SU-DHL-6 (cell line): ENCODE measurements at regions not wholly inside any gene's neighbourhood (a gene's known extent, or its start where the extent isn't known, plus 50 kb on each side); places are given as distances from the start of the nearest gene placed in this dataset.

Source experiments
- H2AFZ ChIP-seq: fragments of 200-600 bp; sonication (generic); 2 replicates; pipeline ENCODE4 v1.6.1; 2014; ENCODE audit warnings: low read depth, mild to moderate bottlenecking, moderate library complexity, mixed read lengths, antibody characterized with exemption, low read length; ENCODE audit not compliant: severe bottlenecking
- H3F3A ChIP-seq: fragments of 200-600 bp; shearing (Covaris generic); 2 replicates; pipeline ENCODE4 v1.6.0; 2016; ENCODE audit warnings: antibody characterized with exemption, mild to moderate bottlenecking; ENCODE audit not compliant: insufficient read depth
- H3K27ac ChIP-seq: fragments of 200-600 bp; sonication (generic); 2 replicates; pipeline ENCODE4 v1.5.1; 2016; ENCODE audit warnings: low read depth, mild to moderate bottlenecking, low read length, moderate library complexity, mixed read lengths
- H3K27me3 ChIP-seq: fragments of 200-600 bp; sonication (generic), shearing (Covaris generic); 2 replicates; pipeline ENCODE4 v1.6.0; 2014; ENCODE audit warnings: mild to moderate bottlenecking, low read length
- H3K36me3 ChIP-seq: fragments of 200-600 bp; sonication (generic); 2 replicates; pipeline ENCODE4 v1.6.1; 2014; ENCODE audit warnings: mild to moderate bottlenecking, low read length, mixed read lengths
- H3K4me2 ChIP-seq: fragments of 300-600, 200-600 bp; shearing (Covaris generic), sonication (generic); 2 replicates; pipeline ENCODE4 v1.6.0; 2014; ENCODE audit warnings: low read length, low read depth, mild to moderate bottlenecking; ENCODE audit not compliant: poor library complexity, severe bottlenecking
- H3K4me3 ChIP-seq: fragments of 200-600 bp; sonication (generic); 2 replicates; pipeline ENCODE4 v1.5.1; 2014; ENCODE audit warnings: antibody characterized with exemption, low read length, mild to moderate bottlenecking, mixed read lengths; ENCODE audit not compliant: insufficient read depth, poor library complexity, severe bottlenecking
- H3K79me2 ChIP-seq: fragments of 200-600 bp; sonication (generic); 2 replicates; pipeline ENCODE4 v1.6.1; 2014; ENCODE audit warnings: mild to moderate bottlenecking, low read length, moderate library complexity; ENCODE audit not compliant: insufficient read depth
- H3K9ac ChIP-seq: fragments of 200-600 bp; sonication (generic); 2 replicates; pipeline ENCODE4 v1.7.0; 2014; ENCODE audit warnings: mild to moderate bottlenecking, low read length
- H3K9me2 ChIP-seq: fragments of 200-600 bp; sonication (generic); replicated peaks from 2 replicates; pipeline ENCODE4 v1.6.1; 2014; ENCODE audit warnings: low read length; ENCODE audit not compliant: insufficient read depth
- H3K9me3 ChIP-seq: fragments of 200-600 bp; sonication (generic); 2 replicates; pipeline ENCODE4 v1.6.1; 2014; ENCODE audit warnings: low read length, mixed read lengths; ENCODE audit not compliant: insufficient read depth
- H4K20me1 ChIP-seq: fragments of 200-600 bp; sonication (generic); 2 replicates; pipeline ENCODE4 v1.6.1; 2014; ENCODE audit warnings: low read depth, mild to moderate bottlenecking, antibody characterized with exemption, low read length, moderate library complexity, mixed read lengths
- EZH2phosphoT487 ChIP-seq: fragments of 200-600 bp; sonication (generic), shearing (Covaris generic); conservative IDR thresholded peaks from 2 replicates; pipeline ENCODE4 v1.6.1; 2018; ENCODE audit warnings: mild to moderate bottlenecking, antibody characterized with exemption, low read length, moderate library complexity, mixed read lengths
- TF ChIP-seq, protein P1 (sequence below): fragments of 200-600 bp; sonication (generic); IDR thresholded peaks from one replicate; pipeline ENCODE4 v1.5.1; 2017; ENCODE audit warnings: antibody characterized with exemption, mild to moderate bottlenecking, low read length, moderate library complexity; ENCODE audit not compliant: insufficient read depth, poor library complexity, severe bottlenecking

DNA sequence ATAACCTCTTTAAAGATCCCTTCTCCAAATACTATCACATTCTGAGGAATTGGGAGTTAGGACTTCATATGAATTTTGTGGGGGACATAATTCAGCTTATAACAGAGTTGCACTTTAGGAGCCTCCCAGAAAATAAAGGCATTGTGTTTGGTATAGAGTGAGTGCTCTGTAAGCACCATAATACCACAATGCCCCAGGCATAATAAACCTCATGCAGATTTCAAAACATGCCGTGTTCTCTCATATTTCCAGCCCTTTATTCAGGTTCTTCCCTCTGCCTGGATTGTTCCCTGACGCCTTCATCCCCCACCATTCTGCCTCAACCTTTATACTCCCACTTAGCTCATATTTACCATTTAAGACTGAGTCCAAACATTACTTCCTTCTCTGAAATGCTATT is 398.8 kb upstream of the FAT3 start:
- H3K27ac ChIP-seq: no peak overlapping the region
- no peak overlapping the region for H3K4me2 ChIP-seq
- H3K9me2 ChIP-seq: no peaks in the 10 kb centered on the region
- no peaks in the 10 kb centered on the region for H3K36me3 ChIP-seq
- TF ChIP-seq EZH2phosphoT487: no peak
- TF ChIP-seq, protein P1, sequence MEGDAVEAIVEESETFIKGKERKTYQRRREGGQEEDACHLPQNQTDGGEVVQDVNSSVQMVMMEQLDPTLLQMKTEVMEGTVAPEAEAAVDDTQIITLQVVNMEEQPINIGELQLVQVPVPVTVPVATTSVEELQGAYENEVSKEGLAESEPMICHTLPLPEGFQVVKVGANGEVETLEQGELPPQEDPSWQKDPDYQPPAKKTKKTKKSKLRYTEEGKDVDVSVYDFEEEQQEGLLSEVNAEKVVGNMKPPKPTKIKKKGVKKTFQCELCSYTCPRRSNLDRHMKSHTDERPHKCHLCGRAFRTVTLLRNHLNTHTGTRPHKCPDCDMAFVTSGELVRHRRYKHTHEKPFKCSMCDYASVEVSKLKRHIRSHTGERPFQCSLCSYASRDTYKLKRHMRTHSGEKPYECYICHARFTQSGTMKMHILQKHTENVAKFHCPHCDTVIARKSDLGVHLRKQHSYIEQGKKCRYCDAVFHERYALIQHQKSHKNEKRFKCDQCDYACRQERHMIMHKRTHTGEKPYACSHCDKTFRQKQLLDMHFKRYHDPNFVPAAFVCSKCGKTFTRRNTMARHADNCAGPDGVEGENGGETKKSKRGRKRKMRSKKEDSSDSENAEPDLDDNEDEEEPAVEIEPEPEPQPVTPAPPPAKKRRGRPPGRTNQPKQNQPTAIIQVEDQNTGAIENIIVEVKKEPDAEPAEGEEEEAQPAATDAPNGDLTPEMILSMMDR: no peak
- no peaks in the 10 kb centered on the region for H3F3A ChIP-seq
- H2AFZ ChIP-seq: no peak overlapping the region
- no peaks in the 10 kb centered on the region for H3K9me3 ChIP-seq
- H3K27me3 ChIP-seq: no peaks in the 10 kb centered on the region
- H4K20me1 ChIP-seq: no peaks in the 10 kb centered on the region
- H3K79me2 ChIP-seq: no peaks in the 10 kb centered on the region
- H3K9ac ChIP-seq: no peak overlapping the region
- no peak overlapping the region for H3K4me3 ChIP-seq

DNA sequence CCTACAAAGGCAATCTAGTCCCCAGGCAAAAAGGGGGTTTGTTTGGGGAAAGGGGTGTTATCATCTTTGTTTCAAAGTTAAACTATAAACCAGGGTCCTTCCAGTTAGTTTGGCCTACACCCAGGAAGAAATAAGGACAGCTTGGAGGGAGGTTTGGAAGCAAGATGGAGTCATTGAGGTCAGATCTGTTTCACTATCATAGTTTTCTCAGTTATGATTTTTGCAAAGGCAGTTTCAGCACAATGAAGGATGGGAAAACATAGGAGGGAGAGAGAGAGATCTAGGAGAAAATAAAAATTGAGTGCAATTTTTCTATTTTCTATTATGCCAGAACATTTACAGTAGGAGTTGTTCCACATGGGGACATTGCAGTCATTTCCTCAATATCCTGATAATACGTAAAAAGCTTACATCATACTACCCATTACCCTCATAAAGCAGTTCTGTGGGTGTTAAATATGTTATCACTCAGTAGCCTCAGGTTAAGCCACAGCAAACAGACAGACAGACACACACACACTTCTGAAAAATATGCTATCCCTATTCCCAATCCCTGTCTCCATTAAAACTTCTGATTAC is 401.3 kb upstream of the FAT3 start:
- Histone ChIP-seq H3K4me2 (no peak overlapping the region), H3K27ac (no peak overlapping the region), H3K9me3 (no peaks in the 10 kb centered on the region), H3K27me3 (no peaks in the 10 kb centered on the region), H3K9ac (no peak overlapping the region), H2AFZ (no peak overlapping the region), H3K79me2 (no peaks in the 10 kb centered on the region), H3F3A (no peaks in the 10 kb centered on the region), H4K20me1 (no peaks in the 10 kb centered on the region), H3K36me3 (no peaks in the 10 kb centered on the region), H3K4me3 (no peak overlapping the region), H3K9me2 (no peaks in the 10 kb centered on the region)
- TF ChIP-seq, protein P1: no peak
- no peak for TF ChIP-seq EZH2phosphoT487

DNA sequence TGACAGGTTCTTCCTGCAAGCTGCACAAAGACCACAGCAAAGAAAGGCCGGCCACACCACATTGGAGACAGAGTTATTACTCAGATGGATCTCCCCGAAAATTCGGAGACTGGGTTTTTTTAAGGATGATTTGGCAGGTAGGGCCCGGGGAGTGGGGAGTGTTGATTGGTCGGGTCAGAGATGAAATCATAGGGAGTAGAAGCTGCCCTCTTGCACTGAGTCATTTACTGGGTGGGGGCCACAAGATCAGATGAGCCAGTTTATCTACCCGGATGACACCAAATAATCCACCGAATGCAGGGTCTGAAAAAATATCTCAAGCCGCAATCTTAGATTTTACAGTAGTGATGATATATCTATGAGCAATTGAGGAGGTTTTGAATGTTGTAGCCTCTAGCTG is 401.8 kb upstream of the FAT3 start:
- TF ChIP-seq EZH2phosphoT487: no peak
- TF ChIP-seq, protein P1: no peak
- Histone ChIP-seq H4K20me1 (no peaks in the 10 kb centered on the region), H3F3A (no peaks in the 10 kb centered on the region), H3K27me3 (no peaks in the 10 kb centered on the region), H3K4me3 (no peak overlapping the region), H2AFZ (no peak overlapping the region), H3K9ac (no peak overlapping the region), H3K79me2 (no peaks in the 10 kb centered on the region), H3K27ac (no peak overlapping the region), H3K4me2 (no peak overlapping the region), H3K9me2 (no peaks in the 10 kb centered on the region), H3K9me3 (no peaks in the 10 kb centered on the region), H3K36me3 (no peaks in the 10 kb centered on the region)

DNA sequence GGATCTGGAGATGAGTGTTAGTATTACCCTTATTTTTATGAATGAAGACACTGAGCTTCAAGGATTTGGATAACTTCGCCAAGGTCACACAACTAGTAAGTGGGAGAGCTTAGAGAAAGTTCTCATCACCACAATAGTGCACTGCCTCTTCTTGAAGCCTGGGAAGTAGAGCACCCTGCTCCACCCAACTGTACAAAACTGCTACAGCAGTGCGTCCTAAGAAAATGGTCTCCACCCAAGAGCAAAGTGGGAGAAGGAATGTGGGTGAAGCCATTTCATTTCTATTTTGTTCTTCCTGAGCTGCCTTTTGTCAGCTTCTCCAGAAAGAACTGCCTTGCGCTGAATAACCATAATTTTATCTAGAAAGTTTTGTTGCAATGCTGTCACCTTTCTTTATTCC is 403.9 kb upstream of the FAT3 start:
- Histone ChIP-seq H3K4me3 (no peak overlapping the region), H3K79me2 (no peaks in the 10 kb centered on the region), H3K9me3 (no peaks in the 10 kb centered on the region), H3K27ac (no peak overlapping the region), H3K9me2 (no peaks in the 10 kb centered on the region), H3K9ac (no peak overlapping the region), H3K27me3 (no peaks in the 10 kb centered on the region), H3K4me2 (no peak overlapping the region), H2AFZ (no peak overlapping the region), H4K20me1 (no peaks in the 10 kb centered on the region), H3F3A (no peaks in the 10 kb centered on the region), H3K36me3 (no peaks in the 10 kb centered on the region)
- TF ChIP-seq, protein P1: no peak
- no peak for TF ChIP-seq EZH2phosphoT487
